GM18511 (cell line): ENCODE measurements at regions not wholly inside any gene's neighbourhood (a gene's known extent, or its start where the extent isn't known, plus 50 kb on each side); places are given as distances from the start of the nearest gene placed in this dataset.

Experiments
- ATAC-seq: cut with Tn5 transposase; IDR thresholded peaks from one replicate; pipeline ENCODE4 v1.9.1; 2021; ENCODE audit warnings: mild to moderate bottlenecking, moderate library complexity; ENCODE audit not compliant: unreplicated experiment

DNA sequence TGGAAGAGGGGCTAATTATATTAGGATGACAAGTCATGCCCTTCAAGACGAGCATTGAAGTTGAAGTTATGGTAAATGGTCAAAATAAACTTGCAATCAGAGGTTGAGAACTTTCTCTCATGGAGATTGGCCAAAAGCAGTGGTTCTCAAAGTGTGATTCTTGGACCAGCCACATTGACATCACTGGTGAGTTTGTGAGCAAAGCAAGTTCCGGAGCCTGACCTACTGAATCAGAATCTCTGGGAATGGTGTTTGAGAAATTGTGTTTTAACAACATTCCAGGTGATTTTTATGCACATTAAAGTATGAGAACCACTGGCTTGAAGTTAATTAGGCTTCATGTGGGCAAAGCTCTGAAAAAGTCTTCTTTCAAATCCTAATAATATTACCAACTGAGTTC, 403.5 kb downstream of the ZSWIM6 start:
- ATAC-seq: no peak

DNA sequence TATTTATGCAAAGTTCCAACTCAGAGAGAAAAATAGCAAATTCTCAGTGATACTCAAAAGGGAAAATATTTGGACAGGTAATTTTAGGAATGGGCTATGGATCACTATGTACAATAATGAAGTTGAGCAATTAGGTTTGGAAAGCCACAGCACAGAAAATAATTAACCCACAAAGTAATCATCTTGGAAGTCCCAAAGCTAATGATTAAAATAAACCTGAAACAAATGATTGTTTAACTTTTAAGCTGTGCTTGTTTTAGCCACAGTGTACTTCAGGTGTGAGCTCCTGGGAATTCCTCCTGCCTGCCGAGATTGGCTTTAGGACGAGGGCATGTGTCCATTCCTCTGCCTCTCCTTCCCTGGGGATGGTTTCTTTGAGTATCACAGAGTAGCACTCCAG, 403.9 kb downstream of the ZSWIM6 start:
- no peak for ATAC-seq

DNA sequence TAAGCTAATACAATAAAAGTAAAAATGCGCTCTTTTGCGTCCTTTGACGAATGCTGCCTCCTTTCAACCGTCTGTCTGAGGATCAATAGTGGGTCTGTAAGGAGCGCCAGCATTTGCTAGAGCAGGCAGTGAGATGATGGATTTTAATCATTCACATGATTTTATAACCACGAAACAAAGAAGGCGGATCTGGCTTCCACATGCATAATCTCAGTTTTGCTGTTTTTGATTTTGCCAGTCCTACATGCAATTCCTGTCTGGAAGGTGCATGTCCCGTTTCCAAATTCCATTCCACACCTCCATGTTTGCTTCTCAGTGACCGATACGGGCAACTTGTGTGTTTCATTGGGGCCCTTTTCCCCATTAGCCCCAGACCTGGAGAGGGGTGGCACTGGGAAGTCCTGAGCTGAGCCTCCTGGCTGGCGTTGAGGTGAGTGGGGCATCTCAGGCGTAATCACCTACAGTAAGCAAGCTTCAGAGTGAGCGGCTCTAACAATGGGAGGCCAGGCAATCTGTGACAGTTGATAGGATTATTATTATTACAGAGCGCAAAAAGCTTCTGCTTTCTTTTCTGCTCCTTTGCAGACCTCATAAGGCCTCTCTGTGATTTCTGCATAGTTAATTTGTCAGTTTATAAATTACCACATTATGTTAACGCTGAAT, 405.4 kb downstream of the ZSWIM6 start:
- ATAC-seq: no peak

DNA sequence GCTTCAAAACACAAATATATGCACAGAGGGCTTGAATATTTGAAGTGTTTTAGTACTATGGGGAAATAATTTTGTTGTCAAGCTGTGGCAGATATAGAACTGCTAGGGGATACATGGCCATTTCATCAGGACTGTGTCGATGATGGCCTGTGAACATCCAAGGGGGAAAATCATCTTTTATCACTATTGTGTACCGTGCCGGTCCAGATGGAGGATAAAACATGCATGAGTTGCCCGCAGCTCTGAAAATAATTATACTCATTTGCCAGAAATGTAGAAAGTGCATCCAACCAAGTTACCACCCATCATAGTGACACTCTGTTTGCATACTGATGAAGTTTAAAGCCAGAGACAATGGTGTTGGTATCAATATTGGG, 405.9 kb downstream of the ZSWIM6 start:
- ATAC-seq: no peak

DNA sequence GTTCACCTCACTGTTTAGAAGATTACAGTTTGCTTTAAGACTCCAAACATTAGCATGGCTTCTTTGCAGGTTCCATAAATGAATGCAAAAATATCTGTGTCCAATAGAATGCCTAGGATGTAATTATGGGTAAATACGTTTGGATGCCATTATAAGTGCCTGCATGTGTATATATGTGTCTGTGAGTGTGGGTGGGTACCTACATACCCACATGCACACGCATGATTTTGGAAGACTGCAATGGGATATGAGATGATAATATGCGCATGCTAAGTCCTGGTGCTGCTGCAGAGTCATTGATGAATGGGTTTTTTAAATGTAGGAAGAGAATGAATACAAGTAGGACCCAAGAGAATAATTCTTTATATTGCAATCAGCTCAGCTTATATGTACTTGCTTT, 406.4 kb downstream of the ZSWIM6 start:
- ATAC-seq: no peak

DNA sequence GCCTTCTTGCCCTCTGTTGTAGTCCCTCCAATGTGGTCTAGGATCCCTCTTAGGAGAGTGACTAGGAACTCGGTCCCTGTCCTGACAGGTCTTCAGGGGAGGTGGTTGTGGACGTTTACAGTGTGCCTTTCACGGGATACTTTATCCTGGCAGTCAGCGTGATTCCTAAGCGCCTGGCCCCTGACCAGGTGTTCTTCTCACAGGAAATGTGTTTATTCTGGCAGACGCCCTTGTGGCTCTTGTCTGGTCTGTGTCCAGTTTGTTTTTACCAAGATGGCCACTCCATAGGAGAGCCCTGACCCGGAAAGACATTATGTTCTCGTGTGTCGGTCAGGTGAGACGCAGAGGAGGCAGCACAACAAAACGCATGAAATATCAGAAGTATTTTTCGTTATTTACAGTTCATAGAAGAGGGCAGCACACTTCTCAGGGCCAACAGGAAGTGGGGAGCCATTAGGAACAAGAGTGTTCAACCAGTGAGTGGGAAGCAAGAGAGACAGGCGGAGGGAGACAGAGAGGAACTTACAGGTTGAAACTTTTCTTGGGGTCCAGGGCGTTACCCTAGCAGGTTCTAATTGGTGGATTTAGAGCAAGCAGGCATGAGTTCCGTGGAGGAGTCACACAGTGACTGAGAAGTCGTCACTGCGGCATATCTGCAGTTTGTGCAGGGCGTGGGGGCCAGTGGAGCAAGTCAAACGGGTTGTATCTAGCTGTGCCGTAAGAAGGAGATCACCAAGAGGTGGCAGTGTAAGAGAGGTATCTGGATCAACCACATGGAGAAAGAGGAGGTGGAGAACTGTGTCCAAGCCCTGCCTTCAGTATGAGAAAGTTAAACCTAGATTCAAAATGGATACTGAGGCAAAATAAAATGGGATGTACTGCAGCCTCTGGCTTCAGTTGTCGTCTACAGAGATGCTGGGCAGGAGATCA, 412.9 kb downstream of the ZSWIM6 start:
- ATAC-seq: no peak

DNA sequence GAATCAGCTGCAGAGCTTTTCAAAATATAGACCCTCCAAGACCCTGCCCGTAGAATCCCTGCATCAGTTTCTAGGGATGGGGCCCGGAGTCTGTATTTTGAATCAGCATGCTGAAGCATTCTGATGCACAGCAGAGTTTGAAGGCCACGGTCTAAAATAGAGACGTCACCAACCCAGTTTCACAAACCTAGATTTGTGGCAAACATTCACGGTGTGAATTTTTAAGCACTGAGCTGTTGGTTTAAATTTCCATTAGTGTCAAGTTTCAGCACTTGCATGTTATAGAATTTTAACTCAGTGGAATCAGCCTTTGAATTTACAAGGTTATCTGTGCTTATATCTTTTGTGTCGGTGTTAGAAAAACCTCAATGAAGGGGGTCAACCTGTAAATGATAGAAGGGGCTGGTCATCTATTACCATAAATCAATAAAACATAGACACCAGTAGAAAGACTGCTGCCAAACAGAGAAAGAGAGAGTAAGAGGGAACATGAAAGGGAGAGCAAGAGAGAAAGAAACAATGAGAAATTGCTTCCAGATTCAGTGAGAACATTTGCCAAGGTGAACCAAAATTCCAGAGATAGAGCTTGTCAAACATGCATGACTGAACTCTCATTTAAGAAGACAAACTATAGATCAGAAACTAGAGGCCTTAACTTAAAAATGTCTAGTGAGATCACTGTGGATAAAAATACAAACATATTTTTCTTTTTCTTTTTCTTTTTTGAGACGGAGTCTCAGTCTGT, 414.9 kb downstream of the ZSWIM6 start:
- ATAC-seq: no peak

DNA sequence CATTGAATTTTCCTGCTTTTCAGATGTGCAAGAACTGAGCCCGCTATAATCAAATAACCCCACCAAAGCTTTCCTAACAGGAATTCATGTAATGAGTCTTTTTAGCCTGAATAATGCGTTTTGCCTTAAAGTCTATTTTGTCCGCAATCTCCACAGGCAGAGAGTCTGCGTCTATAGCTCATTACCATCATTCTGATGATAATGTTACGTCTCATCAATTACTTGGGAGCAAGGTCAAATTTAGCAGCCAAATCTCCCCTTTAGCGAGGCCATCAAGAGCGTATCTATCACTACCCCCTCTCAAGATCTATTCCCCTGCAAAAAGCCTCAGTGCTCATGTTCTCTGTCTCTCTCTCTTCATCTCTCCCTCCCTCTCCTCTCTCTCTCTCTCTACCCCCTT, 416.1 kb downstream of the ZSWIM6 start:
- no peak for ATAC-seq

DNA sequence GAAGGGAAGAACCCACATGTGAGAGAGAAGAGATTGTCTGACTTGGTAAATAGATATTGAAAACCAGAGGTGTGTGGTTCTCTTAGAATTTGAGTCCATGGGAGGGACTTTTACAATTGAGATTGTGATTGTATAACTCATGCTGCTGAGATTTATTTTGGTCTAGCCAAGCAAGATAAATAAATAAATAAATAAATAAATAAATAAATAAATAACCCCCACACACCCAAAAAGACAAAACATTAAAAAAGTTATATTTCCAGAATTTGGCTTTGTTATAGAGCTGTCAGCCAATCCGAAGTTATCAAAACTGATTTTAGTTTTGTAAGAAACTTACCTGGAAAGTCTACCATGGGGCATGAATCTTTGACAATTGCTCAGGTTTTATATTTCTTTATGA, 416.6 kb downstream of the ZSWIM6 start:
- ATAC-seq: no peak

DNA sequence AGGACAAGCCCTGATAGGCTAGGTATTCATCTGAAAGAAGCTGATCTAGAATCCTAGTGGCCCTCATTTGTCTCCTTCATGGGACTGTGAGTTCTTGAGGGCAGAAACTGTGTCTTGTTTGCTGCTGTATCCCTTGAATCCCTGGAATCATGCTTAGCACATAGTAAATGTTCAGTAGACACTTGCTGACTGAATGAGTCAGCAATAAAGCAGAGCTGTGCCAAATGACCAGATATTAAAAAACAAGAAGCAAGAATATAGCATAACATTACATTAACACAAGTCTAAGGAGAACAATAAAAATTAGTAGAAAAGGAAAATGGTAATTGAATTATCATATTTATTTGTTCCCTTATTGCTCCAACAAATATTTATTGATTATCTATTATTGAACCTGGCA, 420.5 kb downstream of the ZSWIM6 start:
- ATAC-seq: no peak

DNA sequence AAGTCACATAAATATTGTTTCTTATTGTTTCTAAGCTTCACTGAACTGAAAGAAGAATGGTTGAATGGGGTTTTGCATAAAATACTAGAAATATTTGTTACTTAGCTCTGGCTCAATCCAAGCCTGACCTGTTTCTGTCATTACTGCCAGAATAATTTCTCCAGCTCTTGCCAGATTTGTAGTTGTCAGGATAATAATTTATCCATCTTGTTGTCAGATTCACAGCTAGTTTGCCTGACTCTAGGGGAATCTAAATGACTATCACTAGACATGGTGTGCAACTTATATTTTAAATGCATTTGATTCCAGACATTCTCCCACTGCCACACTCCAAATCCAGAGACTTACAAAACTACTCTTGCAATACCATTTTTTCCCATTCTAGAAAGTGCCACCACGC, 422.7 kb downstream of the ZSWIM6 start:
- no peak for ATAC-seq

DNA sequence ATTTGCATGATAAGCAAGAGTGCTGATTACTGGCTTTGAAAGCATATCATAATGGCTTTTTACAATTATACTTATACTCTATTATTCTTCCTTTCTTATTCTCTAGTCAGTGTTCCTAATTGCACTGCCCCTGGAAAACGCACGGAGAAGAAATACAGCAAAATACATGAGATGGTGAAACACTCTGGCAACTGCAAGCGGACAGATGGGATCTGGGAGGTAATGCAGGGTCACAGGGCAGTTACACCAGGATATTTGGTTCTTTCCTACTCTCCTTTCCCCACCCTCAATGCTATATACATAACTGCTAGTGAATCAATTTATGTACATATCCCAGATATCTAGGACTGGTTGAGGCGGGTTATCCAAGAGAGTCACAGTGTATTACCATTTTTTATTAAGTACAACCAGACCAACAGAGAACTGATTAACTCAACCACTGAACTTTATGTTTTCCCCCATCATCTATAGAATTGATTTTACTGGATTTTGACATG, 423.7 kb downstream of the ZSWIM6 start:
- no peak for ATAC-seq

DNA sequence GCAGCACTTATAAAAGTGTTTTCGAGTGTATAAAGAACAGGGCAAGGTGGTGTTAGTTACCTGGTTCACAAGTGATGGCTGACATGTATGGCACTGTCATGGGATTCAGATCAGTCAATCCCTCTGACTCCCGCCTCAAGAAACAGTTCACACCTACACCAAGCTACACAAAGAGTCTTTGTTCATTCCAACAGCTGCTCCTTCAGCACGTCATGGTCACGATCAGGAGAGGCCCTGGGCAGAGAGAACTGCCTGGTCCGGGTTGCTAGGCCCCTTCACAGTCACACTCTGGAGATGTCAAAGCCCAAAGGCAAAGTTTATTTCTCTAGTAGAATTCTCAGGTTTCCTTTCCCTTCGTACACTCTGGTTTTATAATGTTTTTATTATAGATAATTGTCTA, 426.7 kb downstream of the ZSWIM6 start:
- no peak for ATAC-seq

DNA sequence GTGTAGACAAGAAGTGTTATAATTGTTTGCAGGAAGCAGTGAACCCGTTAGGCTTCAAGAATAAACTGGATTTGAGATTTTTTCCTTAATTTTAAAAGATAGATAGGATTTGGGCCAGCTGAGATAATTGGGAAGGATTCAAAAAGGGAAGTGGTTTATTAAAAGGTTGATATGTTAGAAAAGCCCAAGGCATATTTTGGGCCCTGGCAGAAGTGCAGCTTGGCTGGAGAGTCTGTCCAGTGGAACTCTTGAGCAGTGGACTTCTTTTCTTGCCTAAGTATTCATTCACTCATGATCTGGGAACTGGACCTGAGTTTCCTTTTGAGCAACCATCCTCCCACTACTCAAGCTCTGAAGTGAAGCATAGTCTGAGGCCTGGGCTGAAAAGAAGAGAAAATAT, 433.4 kb downstream of the ZSWIM6 start:
- ATAC-seq: no peak

DNA sequence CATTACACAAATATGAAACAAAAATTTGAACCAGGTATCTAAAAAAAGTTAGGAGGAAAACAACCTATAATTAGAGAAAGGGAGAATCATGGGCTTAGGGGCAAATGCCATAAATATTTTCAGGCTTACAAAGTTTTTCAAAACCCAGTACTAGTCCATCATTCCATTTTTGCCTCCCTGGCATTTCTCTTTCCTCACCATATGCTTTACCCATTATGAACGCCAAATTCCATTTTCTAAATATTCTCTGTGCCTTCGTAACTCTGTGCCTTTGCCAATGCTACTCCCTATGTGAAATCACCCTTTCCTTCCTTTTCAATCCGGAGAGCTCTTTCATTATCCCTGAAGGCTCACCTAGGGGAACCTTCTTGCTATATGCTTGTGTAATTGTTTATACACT, 434.1 kb downstream of the ZSWIM6 start:
- no peak for ATAC-seq

DNA sequence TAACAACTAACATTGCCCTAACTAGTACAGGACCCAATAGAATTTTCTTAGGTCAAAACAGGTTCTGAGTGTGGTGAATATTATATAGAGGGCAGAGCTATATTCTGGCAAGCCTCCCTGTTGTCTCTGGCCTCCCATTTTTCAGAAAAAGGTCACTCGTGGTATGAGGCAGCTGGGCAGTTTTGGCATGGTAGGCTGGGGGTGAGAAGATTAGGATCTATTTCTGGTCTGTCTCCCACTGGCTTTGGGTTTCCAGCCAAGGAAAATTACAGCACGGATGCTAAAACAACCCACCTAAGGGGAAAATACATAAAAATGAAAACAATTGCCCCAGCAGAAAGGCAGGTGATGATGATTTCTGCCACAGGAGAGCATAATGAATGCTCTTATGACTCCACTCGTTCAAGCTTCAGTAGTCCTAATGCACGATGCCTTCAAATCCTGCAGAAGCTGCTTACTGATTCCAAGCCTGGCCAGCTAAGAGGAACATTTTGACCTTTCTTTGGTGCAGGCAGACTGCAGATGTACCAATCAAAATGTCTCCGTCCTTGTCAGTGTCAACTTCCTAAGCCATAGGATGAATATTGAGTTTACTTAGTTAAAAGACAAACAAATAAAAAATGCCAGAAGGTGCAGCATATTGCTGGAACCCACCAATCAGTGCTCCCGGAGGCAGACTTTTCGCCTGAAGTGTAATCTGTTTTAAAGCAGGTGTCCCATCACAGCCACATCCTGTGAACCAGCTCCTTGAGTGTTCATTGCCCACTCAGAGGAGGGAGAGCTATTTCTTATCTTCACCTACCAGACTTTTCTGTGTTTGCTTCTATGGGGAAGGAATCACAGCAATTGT, 435.4 kb downstream of the ZSWIM6 start:
- ATAC-seq: no peak

DNA sequence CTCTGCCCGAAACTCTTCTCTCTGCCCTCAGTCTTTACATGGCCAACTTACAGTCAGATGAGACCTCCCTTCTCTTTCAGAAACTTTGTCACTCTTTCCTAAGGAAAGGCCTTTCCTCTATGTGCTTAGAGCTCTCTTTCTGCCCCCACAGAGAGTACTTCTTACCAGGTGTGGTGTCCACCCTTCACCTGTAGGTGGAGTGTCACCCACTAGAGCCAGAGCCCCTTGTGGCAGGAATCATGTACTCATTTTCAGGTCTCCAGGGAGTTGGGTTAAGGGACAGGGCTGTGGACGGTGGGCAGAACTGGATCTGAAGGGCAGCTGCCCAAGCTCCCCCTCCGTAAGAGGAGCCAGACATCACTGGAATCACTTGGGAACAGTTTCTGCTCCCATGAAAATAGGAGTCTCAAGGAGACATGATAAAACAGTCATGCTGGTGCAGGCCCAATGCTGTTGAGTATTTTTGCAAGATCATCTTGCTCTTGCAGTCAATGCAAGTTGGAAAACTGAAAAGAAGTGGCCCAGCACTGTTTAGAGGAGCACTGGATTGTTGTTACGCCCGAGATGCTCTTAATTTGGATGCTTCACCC, 436.7 kb downstream of the ZSWIM6 start:
- peak; percentile 94 for ATAC-seq

DNA sequence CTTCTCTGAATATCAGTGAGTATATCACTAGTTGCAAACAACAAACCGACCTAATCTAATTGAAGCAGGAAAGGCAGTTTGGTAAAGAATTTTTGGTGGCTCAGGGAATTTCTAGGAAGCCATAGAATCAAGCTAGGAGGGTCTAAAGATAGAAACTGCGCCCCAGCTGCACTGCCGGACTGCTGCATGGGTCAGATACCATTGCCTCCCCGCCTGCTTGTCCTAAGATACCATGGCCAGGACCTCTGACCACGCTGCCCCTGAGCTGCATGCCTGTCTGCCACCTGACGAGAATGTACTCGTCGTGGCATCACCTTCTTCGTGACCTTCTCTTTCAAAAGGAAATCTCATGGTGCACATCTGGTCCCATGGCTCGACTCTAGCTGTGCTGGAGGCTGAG, 439.0 kb downstream of the ZSWIM6 start:
- ATAC-seq: no peak

DNA sequence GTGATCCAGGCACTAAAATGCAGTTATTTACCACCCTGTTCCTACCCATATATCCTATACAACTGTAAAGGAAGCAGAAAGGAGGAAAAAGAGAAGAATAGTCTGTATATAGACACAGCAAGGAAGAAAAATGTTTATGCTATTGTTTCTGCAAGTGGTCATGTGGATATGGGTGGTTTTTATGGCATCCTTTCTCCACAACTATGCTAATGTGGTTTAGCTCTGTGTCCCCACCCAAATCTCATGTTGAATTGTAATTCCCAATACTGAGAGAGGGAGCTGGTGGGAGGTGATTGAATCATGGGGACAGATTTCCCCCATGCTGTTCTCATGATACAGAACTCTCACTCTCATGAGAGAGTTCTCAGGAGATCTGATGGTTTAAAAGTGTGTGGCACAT, 439.8 kb downstream of the ZSWIM6 start:
- no peak for ATAC-seq

DNA sequence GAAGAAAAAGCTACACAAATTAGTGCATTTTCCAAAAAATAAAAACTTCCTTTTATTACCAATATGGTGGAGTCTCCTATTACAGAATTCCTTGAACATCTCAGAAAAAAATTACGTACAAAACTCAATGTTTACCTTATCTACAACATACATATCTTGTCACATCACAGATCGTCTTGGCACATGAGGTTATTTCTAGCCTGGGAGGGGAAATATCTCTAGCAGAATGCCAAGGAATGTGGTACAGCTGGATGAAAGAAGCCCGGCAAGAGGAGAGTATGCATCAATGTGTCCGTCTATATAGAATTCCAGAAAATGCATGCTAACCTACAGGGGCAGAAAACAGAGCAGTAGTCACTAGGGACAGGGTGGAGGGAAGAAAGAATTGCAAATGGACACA, 443.8 kb downstream of the ZSWIM6 start:
- ATAC-seq: no peak
